ENCODE measurements at regions not wholly inside any gene's neighbourhood (a gene's known extent, or its start where the extent isn't known, plus 50 kb on each side); places are given as distances from the start of the nearest gene placed in this dataset.

DNA sequence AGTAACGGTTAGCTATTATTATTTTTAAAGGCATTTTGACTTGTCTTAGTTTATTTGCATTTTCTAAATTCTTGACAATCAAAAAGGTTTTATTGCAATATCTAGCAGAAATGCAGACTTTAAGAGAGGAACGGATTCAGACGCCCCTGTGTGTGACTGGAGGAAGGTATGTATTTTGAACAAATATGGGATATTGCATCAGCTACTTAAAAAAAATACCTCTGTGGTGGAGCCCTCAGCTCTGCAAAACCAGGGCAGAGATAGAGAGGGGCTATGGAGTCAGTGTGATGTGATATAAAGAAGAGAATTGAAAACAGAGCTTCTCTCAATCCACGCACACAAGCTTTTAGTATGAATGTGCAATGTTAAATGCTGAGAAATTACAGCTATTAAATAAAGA lies 142.4 kb downstream of the ICE1 start:
- TF ChIP-seq, protein P1, sequence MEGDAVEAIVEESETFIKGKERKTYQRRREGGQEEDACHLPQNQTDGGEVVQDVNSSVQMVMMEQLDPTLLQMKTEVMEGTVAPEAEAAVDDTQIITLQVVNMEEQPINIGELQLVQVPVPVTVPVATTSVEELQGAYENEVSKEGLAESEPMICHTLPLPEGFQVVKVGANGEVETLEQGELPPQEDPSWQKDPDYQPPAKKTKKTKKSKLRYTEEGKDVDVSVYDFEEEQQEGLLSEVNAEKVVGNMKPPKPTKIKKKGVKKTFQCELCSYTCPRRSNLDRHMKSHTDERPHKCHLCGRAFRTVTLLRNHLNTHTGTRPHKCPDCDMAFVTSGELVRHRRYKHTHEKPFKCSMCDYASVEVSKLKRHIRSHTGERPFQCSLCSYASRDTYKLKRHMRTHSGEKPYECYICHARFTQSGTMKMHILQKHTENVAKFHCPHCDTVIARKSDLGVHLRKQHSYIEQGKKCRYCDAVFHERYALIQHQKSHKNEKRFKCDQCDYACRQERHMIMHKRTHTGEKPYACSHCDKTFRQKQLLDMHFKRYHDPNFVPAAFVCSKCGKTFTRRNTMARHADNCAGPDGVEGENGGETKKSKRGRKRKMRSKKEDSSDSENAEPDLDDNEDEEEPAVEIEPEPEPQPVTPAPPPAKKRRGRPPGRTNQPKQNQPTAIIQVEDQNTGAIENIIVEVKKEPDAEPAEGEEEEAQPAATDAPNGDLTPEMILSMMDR (IDR thresholded peaks at IDR 0.05) = no peak
- TF ChIP-seq POLR2A (IDR thresholded peaks at IDR 0.05) = no peak

Measured in Peyer's patch (tissue), 4 donors.